HL-60 (cell line): ENCODE measurements at regions not wholly inside any gene's neighbourhood (a gene's known extent, or its start where the extent isn't known, plus 50 kb on each side); places are given as distances from the start of the nearest gene placed in this dataset.

Experiments used
- DNase-seq, 2 experiments: peaks; one replicate each; pipeline ENCODE4 v3.0.0-alpha.2; 2010 to 2020; ENCODE audit warnings: low read depth in 1 of 2, low spot score in 1 of 2
- H3K27ac ChIP-seq: fragments of 250-450 bp; sonication (Bioruptor Pico); replicated peaks from 2 replicates; pipeline ENCODE4 v1.5.1; 2020; ENCODE audit warnings: mild to moderate bottlenecking, moderate library complexity
- H3K27me3 ChIP-seq: fragments of 250-450 bp; sonication (Bioruptor Pico); 2 replicates; pipeline ENCODE4 v1.5.1; 2021; ENCODE audit warnings: mild to moderate bottlenecking, moderate library complexity; ENCODE audit not compliant: insufficient read depth, poor library complexity, severe bottlenecking
- H3K4me3 ChIP-seq: replicated peaks from 2 replicates; pipeline ENCODE4 v1.5.1; 2011; ENCODE audit warnings: mild to moderate bottlenecking, control low read depth, low read length; ENCODE audit not compliant: insufficient read depth
- GABPA ChIP-seq: IDR thresholded peaks from 2 replicates; pipeline ENCODE4 v1.6.1; 2012; ENCODE audit warnings: low read depth
- POLR2AphosphoS5 ChIP-seq: IDR thresholded peaks from 2 replicates; pipeline ENCODE4 v1.6.1; 2012; ENCODE audit warnings: low read depth
- SPI1 ChIP-seq: IDR thresholded peaks from 2 replicates; pipeline ENCODE4 v1.6.1; 2012; ENCODE audit warnings: low read depth, mild to moderate bottlenecking, borderline replicate concordance
- TF ChIP-seq, protein P1 (sequence below): IDR thresholded peaks from 2 replicates; pipeline ENCODE4 v1.6.1; 2012; ENCODE audit warnings: low read depth; ENCODE audit not compliant: insufficient replicate concordance
- TF ChIP-seq, protein P2 (sequence below): IDR thresholded peaks from one replicate; pipeline ENCODE4 v1.5.1; 2011; ENCODE audit warnings: low read length, control low read depth, inconsistent platforms; ENCODE audit not compliant: insufficient read depth

DNA sequence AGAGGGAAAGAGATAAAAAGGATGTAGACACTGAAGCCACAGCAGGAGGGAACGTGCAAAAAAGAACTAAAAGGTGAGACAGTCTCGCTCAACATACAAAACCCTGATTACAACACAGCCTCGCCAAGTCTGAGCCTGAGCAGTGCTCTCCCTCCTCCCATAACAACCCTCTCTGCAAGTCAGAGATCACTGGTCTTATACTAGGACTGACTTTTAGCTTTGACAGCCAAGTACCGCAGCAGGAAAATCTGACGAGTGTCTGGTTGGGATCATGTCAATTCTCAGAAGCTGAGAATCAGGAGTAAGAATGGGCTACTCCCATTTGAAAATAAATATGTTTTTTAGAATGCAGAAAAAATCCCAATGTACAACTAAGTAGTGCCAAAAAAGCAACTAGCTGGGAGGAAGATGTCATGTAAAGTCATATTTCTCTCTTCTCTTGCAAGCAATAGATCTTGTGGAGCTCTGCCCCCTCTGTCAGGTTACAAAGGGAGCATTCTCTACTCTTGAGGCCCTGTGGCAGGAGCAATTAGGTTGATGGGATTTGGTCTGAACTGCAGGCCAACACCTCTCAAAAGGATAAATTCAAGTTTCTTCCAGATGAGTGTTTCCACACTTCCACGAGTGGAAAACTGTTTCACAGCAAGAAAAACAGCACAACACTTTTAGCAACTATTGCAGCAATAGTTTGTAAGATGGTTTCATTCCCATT is 118.9 kb upstream of the COL21A1 start:
- no peak for DNase-seq
- H3K27ac ChIP-seq, result no peak overlapping the region
- TF ChIP-seq, protein P1, sequence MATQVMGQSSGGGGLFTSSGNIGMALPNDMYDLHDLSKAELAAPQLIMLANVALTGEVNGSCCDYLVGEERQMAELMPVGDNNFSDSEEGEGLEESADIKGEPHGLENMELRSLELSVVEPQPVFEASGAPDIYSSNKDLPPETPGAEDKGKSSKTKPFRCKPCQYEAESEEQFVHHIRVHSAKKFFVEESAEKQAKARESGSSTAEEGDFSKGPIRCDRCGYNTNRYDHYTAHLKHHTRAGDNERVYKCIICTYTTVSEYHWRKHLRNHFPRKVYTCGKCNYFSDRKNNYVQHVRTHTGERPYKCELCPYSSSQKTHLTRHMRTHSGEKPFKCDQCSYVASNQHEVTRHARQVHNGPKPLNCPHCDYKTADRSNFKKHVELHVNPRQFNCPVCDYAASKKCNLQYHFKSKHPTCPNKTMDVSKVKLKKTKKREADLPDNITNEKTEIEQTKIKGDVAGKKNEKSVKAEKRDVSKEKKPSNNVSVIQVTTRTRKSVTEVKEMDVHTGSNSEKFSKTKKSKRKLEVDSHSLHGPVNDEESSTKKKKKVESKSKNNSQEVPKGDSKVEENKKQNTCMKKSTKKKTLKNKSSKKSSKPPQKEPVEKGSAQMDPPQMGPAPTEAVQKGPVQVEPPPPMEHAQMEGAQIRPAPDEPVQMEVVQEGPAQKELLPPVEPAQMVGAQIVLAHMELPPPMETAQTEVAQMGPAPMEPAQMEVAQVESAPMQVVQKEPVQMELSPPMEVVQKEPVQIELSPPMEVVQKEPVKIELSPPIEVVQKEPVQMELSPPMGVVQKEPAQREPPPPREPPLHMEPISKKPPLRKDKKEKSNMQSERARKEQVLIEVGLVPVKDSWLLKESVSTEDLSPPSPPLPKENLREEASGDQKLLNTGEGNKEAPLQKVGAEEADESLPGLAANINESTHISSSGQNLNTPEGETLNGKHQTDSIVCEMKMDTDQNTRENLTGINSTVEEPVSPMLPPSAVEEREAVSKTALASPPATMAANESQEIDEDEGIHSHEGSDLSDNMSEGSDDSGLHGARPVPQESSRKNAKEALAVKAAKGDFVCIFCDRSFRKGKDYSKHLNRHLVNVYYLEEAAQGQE, result no peak
- TF ChIP-seq POLR2AphosphoS5 (no peak), SPI1 (no peak), GABPA (no peak)
- H3K27me3 ChIP-seq, result no peaks in the 10 kb centered on the region
- no peak overlapping the region for H3K4me3 ChIP-seq

DNA sequence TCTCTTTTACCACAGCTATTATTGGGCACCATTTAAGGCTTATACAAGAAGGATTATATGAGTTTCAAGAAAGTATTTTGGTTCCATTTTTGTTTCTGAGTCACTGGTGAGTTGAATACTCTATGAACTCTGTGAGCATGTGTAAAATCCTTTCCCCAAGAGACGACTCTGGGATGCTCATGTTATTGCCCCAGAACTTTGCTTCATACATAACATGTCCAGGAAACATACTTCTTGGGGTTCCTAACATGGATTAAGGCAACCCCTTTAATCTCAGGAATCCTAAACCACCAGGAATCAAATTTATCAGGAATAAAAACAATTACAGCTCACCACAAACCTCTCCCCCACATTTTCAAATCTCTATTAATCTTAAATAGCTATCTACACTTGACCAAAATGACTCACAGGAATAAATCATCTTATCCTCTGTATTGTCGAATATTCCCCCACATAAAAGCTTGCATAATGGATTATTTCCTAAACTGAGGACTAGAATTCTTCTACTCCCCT is 117.5 kb upstream of the COL21A1 start:
- Histone ChIP-seq H3K27ac (no peak overlapping the region), H3K4me3 (no peak overlapping the region), H3K27me3 (no peaks in the 10 kb centered on the region)
- DNase-seq, result no peak
- TF ChIP-seq POLR2AphosphoS5 (no peak), SPI1 (no peak), GABPA (no peak)
- TF ChIP-seq, protein P2, sequence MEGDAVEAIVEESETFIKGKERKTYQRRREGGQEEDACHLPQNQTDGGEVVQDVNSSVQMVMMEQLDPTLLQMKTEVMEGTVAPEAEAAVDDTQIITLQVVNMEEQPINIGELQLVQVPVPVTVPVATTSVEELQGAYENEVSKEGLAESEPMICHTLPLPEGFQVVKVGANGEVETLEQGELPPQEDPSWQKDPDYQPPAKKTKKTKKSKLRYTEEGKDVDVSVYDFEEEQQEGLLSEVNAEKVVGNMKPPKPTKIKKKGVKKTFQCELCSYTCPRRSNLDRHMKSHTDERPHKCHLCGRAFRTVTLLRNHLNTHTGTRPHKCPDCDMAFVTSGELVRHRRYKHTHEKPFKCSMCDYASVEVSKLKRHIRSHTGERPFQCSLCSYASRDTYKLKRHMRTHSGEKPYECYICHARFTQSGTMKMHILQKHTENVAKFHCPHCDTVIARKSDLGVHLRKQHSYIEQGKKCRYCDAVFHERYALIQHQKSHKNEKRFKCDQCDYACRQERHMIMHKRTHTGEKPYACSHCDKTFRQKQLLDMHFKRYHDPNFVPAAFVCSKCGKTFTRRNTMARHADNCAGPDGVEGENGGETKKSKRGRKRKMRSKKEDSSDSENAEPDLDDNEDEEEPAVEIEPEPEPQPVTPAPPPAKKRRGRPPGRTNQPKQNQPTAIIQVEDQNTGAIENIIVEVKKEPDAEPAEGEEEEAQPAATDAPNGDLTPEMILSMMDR, result no peak
- TF ChIP-seq, protein P1, result no peak

DNA sequence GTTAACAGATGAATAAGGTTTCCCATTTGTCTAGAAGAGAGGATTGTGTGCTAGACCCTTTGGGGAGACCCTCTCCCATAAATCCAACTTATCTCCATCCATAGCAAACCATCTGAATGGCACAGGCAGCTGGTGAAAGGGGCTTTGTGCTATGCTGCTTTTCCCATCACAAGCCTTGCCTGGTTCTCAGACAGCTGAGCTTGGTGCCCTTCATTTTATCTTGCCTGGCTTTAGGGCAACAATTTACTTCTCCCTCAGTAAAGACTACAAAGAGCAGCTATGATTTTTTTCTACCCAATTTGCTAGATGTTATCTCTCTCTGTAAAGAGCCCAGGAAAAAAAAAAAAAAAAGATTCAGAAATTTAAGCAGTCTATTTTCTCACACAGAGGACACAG is 117.0 kb upstream of the COL21A1 start:
- H3K4me3 ChIP-seq, result no peak overlapping the region
- no peak overlapping the region for H3K27ac ChIP-seq
- DNase-seq, result no peak
- no peaks in the 10 kb centered on the region for H3K27me3 ChIP-seq
- TF ChIP-seq, protein P1, result no peak
- TF ChIP-seq GABPA (no peak), POLR2AphosphoS5 (no peak), SPI1 (no peak)
- TF ChIP-seq, protein P2, result no peak
